ENCODE measurements at regions not wholly inside any gene's neighbourhood (a gene's known extent, or its start where the extent isn't known, plus 50 kb on each side); places are given as distances from the start of the nearest gene placed in this dataset.

- DNase-seq: no peak
Measured at GRCh38 chr20:55242853-55243252, 762.5 kb downstream of the CBLN4 start.

GRCh38 chr20:55239269-55239668, 763.9 kb downstream of the DOK5 start:
- no peak for DNase-seq

- no peak for DNase-seq
Measured at GRCh38 chr20:55232647-55233046, 757.3 kb downstream of the DOK5 start.

GRCh38 chr20:55229451-55229850, 754.1 kb downstream of the DOK5 start:
- DNase-seq: no peak

GRCh38 chr20:55216525-55217242, 741.3 kb downstream of the DOK5 start:
- no peak for DNase-seq

- DNase-seq: no peak
Measured at GRCh38 chr20:55213653-55214052, 738.3 kb downstream of the DOK5 start.

- DNase-seq: no peak
Measured at GRCh38 chr20:55211481-55211880, 736.1 kb downstream of the DOK5 start.

GRCh38 chr20:55205665-55206064, 730.3 kb downstream of the DOK5 start:
- DNase-seq: no peak

- DNase-seq: no peak
Measured at GRCh38 chr20:55200317-55200716, 724.9 kb downstream of the DOK5 start.

- no peak for DNase-seq
Measured at GRCh38 chr20:55194947-55195346, 719.6 kb downstream of the DOK5 start.

- no peak for DNase-seq
Measured at GRCh38 chr20:55186228-55186627, 710.8 kb downstream of the DOK5 start.

GRCh38 chr20:55175081-55175480, 699.7 kb downstream of the DOK5 start:
- no peak for DNase-seq

- DNase-seq: no peak
Measured at GRCh38 chr20:55174635-55175034, 699.2 kb downstream of the DOK5 start.

GRCh38 chr20:55174172-55174571, 698.8 kb downstream of the DOK5 start:
- DNase-seq: no peak

- no peak for DNase-seq
Measured at GRCh38 chr20:55173601-55174000, 698.2 kb downstream of the DOK5 start.

GRCh38 chr20:55172310-55173002, 697.1 kb downstream of the DOK5 start:
- DNase-seq: no peak

GRCh38 chr20:55166063-55166462, 690.7 kb downstream of the DOK5 start:
- no peak for DNase-seq

- no peak for DNase-seq
Measured at GRCh38 chr20:55160996-55161395, 685.6 kb downstream of the DOK5 start.

GRCh38 chr20:55160037-55160436, 684.6 kb downstream of the DOK5 start:
- no peak for DNase-seq

GRCh38 chr20:55159230-55159629, 683.8 kb downstream of the DOK5 start:
- DNase-seq: no peak

- DNase-seq: no peak
Measured at GRCh38 chr20:55158446-55158845, 683.1 kb downstream of the DOK5 start.

- DNase-seq: no peak
Measured at GRCh38 chr20:55155360-55155759, 680.0 kb downstream of the DOK5 start.

- DNase-seq: no peak
Measured at GRCh38 chr20:55153001-55153645, 677.7 kb downstream of the DOK5 start.

- DNase-seq: no peak
Measured at GRCh38 chr20:55151171-55151570, 675.8 kb downstream of the DOK5 start.
